HG02852 (cell line): ENCODE measurements at regions not wholly inside any gene's neighbourhood (a gene's known extent, or its start where the extent isn't known, plus 50 kb on each side); places are given as distances from the start of the nearest gene placed in this dataset.

ENCODE experiments used
- ATAC-seq: cut with Tn5 transposase; IDR thresholded peaks from one replicate; pipeline ENCODE4 v1.9.1; 2021; ENCODE audit warnings: mild to moderate bottlenecking, moderate library complexity; ENCODE audit not compliant: unreplicated experiment

DNA sequence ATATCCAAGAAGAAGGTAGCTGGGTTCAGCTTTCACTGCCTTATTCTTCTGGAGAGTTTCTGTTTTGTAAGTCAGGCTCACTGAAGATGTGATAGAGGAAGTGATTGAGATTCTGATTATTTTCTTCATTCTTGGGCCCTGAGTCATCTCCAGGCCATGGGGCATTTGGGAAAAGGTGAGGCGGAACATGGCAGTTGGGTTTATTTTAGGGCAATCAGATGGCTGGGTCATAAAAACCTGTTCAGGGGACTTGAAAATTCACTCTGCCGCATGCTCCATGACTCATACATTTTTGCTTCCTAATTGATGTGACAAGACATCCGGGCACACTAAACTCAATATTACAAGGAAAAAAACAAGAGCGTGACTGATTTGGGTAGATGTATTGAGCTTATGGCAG is 265.7 kb upstream of the KLF4 start:
- ATAC-seq = no peak

- peak; percentile 84 for ATAC-seq
These were observed 262.1 kb upstream of the KLF4 start for GRCh38 chr9:107751567-107752210.

DNA sequence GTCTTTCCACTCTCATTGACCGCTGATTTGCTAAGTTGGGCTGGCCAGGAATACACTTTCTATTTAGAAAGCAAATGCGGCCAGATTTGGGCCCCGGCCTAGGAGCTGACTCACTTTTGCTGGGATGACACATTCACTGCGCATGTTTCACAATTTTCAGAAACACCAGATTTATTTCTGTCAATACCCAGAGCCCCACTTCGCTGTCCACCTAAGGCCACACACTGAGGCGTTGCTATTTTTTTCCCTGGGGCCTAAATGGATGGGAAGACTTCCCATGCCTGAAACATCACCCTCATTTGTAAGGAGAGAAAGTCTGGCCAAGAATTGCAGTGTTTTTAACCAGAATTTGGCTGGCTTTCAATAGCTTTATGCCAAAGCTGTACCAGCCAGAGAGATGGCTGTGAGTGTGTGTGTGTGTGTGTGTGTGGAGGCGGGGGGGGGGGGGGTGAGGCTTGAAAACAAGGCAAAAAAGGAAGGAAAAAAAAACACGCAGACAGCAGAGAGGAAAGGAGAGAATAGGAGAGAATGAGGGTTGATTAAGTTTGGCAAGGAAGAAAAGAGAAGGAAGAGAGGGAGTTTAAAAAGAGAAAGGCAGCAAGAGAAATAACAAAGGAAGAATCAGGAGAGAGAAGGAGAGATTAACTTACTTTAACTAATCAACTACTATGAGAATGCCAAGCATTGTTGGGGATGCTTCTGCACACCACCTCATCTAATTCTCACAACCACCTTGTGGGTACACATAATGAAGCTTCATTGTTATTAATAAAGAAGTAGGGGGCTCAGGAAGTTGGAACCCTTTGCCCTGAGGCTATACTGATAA is 261.4 kb upstream of the KLF4 start:
- no peak for ATAC-seq

DNA sequence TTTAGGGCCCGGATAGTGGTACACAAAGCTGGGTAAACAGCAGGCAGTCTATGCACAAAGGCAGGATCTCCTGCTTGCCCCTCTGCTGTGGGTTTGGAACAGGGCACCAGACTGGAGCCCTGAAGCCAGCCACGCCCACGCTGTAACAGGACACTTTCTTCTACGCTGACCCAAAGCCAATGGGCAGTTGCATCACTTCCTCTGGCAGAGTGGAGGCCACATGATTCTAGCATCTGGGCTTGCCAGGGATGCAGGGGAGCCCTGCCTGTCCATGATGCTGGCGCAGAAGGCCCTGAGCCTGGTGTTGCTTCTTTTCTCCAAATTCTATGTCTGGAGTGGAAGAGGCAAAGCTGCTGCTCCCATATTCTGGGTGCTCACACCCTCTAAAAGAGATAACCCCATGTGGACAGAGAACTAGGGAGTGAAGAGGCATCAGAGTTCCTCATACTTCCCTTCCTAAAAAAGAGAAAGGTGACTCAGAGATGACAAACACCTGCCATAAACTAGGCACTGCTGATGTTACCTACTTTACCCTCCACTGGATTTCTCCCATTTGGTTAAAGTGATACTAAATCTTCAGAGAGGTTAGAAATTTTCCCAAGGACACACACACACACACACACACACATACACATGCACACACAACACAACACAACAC is 260.3 kb upstream of the KLF4 start:
- no peak for ATAC-seq

DNA sequence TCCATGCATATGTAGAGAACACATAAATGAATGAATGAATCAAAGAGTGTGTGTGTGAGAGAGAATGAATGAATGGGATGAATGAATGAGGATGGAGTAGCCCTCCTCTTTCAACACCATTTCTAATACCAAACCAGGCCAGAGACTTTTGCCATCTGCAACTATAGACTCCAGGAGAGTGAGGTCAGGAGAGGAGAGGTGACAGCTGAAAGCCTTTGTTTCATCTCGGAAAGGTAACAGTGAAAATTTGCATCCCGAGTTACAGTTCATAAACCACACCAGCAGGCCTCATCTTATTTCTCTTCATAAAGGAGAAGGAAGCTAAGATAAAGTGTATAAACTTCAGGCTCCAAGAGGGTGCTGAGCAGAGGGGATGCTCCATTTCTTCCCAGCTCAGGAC is 255.3 kb upstream of the KLF4 start:
- ATAC-seq = no peak

DNA sequence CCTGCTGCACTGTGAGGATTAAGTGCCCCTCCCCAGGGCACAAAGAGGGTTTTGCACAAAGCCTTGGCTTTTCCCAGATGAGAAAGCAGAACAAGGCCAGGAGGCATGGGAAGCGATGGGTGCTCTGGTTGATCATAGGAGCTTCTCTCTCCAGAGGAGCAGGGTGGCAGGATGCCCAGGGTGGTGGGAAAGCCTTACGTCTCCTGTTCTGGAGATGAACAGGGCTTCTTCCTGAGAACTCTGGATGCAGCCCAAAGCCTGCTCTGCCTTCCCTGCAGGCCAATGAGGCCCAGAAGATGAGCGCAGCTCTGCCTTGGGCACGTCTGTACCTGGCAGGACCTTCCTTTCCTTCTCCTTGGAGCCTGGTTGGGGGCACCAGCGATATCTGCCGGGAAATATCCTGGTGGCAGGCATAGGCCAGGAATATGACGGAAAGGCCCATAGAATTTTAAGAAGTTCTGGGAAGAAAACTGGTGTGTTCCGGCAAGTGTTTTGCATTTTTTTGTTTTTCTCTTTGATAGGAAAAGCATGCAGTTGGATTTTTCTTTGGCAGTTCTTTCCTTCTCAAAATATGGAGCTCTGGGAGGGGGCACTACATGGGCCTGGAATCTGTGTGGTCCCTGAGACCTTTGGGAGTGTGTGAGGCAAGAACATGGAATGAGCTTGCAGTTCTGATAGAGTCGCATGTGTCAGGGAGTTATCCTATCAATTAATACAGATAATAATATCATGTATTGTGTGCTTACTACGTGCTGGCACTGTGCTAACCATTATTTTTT is 253.2 kb upstream of the KLF4 start:
- ATAC-seq = no peak

DNA sequence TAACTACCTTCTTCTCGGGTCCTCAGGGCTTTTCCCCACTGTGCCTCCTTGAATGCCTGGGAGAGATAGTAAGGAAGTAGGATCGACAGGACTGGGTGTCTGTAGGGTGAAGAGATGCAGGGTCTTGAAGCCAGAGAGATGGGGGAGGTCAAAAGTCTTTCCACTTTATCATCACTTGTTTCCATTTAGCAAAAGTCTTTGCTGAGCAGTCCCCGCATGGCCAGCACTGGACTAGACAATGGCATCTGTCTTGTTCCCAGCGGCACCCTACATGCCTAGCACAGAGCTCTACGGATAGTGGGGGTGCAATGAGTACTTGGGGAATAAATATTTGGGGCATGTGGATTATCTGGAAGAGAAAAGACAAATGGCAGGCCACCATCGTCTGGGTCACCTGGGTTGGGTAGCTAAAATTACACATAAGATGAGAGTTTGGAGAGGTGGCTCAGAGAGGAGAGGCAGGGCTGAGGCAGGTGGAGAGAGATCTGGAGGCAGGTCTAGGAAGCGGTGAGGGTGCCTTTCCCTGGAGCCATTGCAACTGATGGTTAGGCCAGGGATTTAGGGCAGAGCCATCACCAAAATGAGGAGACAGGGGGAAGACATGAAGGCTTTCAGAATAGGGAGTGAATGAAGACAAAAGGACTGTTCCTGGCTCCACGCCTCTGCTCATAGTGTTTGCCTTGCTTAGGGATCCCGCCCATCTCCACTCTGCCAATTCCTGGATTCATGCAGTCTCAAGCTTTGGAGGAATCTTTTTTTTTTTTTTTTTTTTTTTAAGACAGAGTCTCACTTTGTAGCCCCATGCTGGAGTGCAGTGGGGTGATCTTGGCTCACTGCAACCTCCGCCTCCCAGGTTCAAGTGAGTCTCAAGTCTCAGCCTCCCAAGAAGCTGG is 250.8 kb upstream of the KLF4 start:
- ATAC-seq = no peak

DNA sequence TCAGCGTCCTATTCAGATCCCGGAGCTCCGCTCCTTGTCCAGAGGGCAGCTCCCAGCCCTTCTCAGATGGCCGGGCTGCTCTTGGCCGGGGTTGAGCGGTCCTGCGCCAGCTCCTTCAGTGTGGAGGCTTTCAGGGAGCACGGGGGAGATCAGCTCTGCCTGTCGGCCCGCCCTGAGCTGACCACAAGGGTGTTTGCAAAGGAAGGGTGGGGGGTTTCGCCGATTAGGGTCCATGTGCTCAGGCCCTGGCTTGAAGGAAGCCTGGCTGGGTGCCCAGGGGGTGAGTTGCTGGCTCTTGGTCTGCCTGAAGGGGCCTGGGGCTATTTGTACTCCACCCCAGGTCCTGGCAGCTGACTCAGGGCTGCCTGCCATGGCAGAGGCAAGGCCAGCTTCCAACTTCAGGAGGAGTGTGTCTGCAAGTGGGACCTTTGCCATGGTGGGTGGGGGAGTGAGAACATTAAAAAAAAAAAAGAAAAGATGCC is 250.1 kb upstream of the KLF4 start:
- ATAC-seq = no peak

DNA sequence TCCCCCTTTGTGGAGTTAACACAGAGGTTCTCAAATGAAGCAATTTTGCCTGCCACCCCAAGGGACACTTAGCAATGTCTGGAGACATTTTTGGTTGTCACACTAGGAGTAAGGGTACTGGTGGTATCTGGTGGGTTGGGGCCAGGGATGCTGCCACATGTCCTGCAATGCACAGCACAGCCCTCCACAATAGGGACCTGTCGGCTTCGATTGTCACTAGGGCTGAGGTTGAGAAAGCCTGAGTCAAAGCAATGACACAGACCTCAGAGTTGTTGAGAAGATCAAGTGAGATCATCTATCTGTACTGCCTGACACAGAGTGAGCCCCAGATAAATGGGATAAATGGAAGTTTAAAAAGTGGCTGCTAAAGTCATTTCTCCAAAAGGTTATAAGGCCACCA is 249.2 kb upstream of the KLF4 start:
- ATAC-seq = no peak

DNA sequence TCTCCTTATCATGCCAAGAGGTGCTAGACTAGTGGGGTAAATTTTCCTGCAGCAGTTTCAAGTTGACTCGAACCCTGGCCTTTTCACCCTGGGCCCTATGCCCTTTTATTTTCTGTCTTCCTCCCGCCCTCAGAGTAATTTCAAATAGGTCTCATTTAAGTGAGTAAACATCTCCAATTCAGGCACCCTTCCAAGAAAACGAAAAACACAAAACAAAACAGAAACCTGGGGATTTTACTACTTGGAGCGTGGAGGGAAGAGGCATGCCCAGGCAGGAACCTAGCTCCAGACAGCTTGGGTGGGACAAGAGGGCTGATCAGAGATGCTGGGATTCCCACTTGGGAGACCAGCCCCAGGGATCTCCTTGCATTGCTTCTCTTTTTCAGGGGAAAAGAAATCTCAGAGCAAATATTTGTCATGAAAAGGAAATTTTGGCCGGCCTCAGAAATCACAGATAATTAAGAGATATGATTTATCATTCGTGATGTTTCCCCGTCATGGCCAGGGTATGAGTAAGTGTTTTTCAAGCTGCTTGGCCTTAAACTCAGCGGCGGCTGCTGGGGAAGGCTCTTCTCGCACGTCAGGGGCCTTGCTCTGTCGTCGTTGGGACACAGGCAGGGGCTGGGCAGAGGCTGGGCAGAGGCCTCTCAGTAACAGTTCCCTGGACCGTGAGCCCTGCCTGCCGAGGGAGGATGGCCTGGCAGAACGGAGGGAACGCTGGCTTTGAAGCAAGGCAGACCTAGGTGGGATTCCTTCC is 248.6 kb upstream of the KLF4 start:
- no peak for ATAC-seq

GRCh38 chr9:107737610-107737986 is 248.0 kb upstream of the KLF4 start:
- ATAC-seq = no peak

GRCh38 chr9:107735821-107736220 is 246.3 kb upstream of the KLF4 start:
- ATAC-seq = no peak

DNA sequence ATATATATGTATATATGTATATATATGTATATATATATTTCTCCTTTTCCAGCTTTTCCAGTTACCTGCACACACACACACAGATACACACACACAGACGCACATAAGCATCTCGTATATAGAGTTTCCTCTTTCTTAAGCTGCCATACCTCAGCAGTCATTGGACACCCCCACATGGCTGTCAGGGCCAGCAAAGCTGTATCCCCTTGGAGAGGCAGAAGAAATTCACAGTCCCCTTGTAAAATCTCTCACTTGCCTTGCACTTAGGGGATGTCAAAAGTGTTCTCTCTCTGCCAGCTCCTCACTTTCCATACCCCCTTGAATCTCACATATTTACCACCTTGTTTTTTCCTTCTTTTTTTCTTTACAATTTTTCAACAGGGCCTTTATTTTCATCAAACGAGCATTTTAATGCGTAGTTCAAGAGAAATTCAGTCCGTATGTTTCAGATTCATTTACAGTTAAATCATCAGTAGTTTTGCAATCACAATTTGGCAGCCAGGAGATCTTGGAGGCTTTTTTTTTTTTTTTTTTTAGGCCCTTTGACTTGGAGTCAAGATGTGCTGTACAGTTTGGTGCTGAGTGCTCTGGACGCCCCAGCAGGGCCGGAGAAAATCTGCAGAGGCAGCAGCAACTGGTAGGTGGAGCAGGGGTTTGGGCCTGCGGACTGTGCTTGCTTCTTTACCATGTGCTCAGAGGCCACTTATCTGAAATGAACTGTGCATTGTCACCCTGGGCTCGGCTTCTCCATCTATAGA is 244.9 kb upstream of the KLF4 start:
- ATAC-seq = no peak

DNA sequence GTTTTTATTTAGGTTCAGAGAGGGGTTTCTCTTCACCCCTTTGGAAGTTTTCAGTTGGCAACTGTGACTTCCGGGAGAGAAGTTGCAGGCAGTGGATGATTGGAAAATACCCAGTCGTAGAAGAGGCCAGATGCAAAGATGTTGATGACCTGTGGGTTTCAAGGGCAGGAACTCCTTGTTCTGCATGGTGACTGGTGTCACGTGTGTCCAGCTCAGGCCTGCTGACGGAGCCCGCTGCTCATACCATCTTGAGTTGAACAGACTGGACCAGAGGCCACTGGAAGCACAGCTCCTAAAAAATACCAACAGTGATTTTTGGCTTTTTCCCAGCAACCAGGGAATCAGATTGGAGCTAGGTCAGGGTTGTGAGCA is 243.9 kb upstream of the KLF4 start:
- ATAC-seq = no peak

GRCh38 chr9:107732781-107733522 is 243.4 kb upstream of the KLF4 start:
- ATAC-seq = no peak

GRCh38 chr9:107731115-107731762 is 241.7 kb upstream of the KLF4 start:
- ATAC-seq = no peak

DNA sequence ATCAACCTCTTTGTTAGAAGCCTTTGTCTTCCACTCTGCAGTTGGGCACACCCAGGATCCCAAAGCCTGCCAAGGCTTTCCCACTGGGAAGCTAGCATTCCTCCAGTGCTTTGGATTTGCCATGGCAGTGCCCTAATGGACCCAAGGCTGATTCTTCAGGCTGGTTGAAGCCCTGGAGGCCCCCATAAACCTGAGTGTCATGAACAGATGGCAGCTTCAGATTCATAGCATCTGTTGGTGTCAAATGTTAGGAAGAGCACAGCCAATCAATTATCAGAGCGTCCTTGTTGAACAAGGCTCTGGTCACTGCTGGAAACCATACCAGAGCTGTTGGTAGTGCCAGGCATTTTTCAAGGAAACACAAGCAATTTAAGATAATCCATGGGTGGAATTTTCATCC is 241.1 kb upstream of the KLF4 start:
- no peak for ATAC-seq
